ENCODE measurements at regions not wholly inside any gene's neighbourhood (a gene's known extent, or its start where the extent isn't known, plus 50 kb on each side); places are given as distances from the start of the nearest gene placed in this dataset.

DNA sequence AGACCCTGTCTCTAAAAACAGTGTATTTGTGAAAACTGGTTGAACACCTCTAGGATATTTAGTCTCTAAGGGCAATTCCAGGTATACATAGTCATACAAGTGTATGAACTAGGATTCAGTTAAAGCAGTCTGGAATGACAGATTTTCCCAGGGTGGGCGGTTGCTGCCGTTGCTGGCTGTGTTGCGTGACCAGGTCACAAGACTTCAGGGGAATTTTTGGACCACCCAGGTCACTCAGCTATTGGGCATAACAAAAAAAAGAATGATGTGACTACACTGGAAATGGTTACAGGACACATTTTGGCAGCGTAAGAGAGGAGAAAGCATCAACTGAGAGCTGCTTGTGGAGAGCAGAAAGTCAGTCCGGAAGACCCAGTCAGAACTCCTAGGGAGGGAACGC, 58.0 kb upstream of the ZBTB7C start:
- peaks cover 0 to 21% (median 9%) of the 10 kb centered on the region in 9 donors for H3K4me1 ChIP-seq
- H3K4me3 ChIP-seq, result no peak overlapping the region
- no peaks in the 10 kb centered on the region for H3K36me3 ChIP-seq
- intact Hi-C loops (cut with DNase I), result no loop called here
- ATAC-seq, result no peak
- peaks cover 0 to 6% (median 0%) of the 10 kb centered on the region in 11 donors for H3K9me3 ChIP-seq
- TF ChIP-seq, protein P1, sequence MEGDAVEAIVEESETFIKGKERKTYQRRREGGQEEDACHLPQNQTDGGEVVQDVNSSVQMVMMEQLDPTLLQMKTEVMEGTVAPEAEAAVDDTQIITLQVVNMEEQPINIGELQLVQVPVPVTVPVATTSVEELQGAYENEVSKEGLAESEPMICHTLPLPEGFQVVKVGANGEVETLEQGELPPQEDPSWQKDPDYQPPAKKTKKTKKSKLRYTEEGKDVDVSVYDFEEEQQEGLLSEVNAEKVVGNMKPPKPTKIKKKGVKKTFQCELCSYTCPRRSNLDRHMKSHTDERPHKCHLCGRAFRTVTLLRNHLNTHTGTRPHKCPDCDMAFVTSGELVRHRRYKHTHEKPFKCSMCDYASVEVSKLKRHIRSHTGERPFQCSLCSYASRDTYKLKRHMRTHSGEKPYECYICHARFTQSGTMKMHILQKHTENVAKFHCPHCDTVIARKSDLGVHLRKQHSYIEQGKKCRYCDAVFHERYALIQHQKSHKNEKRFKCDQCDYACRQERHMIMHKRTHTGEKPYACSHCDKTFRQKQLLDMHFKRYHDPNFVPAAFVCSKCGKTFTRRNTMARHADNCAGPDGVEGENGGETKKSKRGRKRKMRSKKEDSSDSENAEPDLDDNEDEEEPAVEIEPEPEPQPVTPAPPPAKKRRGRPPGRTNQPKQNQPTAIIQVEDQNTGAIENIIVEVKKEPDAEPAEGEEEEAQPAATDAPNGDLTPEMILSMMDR (IDR thresholded peaks at IDR 0.05), result no peak
- no peak overlapping the region for H3K27ac ChIP-seq
- WGBS, 2 donors, result 93 to 98% methylated on average over 6 of the region's 6 CpGs
- no peak for DNase-seq
- no peaks in the 10 kb centered on the region for H3K27me3 ChIP-seq

DNA sequence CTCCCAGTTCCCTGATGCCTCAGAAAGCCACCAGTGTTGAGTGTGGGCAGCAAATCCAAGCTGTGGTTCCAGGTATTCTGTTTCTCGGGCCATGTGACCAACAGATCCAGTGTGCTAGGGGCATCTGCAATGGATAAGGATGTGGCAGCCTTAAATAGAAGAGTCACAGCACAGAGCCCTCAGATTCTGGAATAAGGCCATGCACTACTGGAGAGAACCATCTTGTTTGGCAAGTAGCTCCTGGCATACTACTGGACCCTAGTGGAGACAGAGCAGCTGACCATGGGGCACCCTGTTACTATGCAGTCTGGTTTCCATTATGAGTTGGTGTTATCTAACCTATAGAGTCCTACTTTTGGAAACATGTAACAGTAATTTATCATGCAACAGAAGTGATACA, 53.3 kb upstream of the ZBTB7C start:
- TF ChIP-seq, protein P1 (IDR thresholded peaks at IDR 0.05), result no peak
- Histone ChIP-seq H3K27ac (no peak overlapping the region), H3K4me1 (peaks cover 0 to 12% (median 0%) of the 10 kb centered on the region in 9 donors), H3K9me3 (no peaks in the 10 kb centered on the region), H3K36me3 (no peaks in the 10 kb centered on the region), H3K27me3 (no peaks in the 10 kb centered on the region), H3K4me3 (no peak overlapping the region)
- ATAC-seq (peak; percentile 44 to 94 (median 83)), DNase-seq (peak in 1 of 2 donors; percentile 61)
- 53 to 65% methylated on average over 1 of the region's 1 CpG for WGBS, 2 donors
- intact Hi-C loops (cut with DNase I), result no loop called here

DNA sequence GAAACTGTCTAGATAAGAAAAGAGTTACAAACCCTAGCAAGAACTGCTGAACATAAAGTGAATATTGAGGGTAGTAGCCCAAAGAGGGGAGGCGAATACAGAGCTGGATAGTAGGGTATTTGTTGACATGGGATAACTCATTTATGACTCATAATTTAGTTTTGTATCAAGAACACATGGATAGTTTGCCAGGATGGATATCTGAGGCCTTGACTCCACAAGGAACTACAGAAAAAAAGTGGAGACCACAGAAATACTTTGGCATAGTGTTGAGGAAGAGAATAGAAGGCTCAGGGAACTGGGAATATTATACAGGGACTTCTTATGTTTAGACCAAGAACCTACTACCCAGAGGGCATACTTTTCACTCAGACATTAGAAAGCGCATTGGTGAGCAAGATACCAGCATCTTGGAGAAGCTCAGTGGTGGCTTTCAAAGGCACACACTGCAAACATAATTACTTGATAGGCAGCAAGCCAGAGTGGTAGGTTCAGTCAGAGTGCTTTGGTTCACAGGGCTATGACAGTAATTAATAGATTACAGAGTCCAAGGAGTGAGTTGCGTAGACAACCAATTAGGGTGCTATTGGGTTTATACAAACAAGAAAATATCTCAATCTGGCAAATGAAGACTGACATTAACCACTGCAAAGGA, 51.9 kb upstream of the ZBTB7C start:
- TF ChIP-seq, protein P1 (IDR thresholded peaks at IDR 0.05), result no peak
- H3K27me3 ChIP-seq, result peaks cover 0 to 5% (median 0%) of the 10 kb centered on the region in 7 donors
- intact Hi-C loops (cut with DNase I), result no loop called here
- H3K9me3 ChIP-seq, result no peaks in the 10 kb centered on the region
- no peak for DNase-seq
- no peaks in the 10 kb centered on the region for H3K36me3 ChIP-seq
- peaks cover 0 to 12% (median 0%) of the 10 kb centered on the region in 9 donors for H3K4me1 ChIP-seq
- no peak overlapping the region for H3K27ac ChIP-seq
- 92% methylated on average over 3 of the region's 3 CpGs for WGBS, 2 donors
- H3K4me3 ChIP-seq, result no peak overlapping the region
- no peak for ATAC-seq

DNA sequence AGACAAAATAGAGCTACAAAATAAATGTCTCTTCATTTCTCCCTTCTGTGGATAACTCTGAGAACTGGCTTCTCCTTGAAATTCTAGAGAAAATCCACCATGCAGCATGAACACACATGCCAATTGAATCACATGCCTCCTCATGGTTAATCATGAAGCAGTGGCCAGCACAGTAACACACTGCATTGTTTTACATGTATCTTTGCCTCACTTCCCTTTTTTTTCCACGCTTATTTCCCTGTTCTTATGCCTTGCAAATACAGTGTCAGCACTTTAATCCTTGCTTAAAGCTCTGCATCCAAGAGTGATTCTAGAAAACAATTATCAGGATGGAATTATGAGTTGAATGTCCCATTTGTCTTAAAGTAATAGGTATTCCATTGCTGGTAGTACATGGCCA, 50.3 kb upstream of the ZBTB7C start:
- DNase-seq, result no peak
- TF ChIP-seq, protein P1 (IDR thresholded peaks at IDR 0.05), result no peak

More for the DNA sequence above, 50.3 kb upstream of the ZBTB7C start:
- no peaks in the 10 kb centered on the region for H3K36me3 ChIP-seq
- peaks cover 0 to 12% (median 2%) of the 10 kb centered on the region in 9 donors for H3K4me1 ChIP-seq
- intact Hi-C loops (cut with DNase I), result no loop called here
- H3K4me3 ChIP-seq, result no peak overlapping the region
- 72 to 82% methylated on average over 1 of the region's 1 CpG for WGBS, 2 donors
- no peak for ATAC-seq
- H3K9me3 ChIP-seq, result no peaks in the 10 kb centered on the region
- peak overlapping the region in 1 of 10 donors; percentile 29 for H3K27ac ChIP-seq
- H3K27me3 ChIP-seq, result peaks cover 0 to 5% (median 0%) of the 10 kb centered on the region in 7 donors

Measured in heart right ventricle (tissue), 16 donors.